Non-pigmented ciliary epithelial cell (primary cell): ENCODE measurements at regions not wholly inside any gene's neighbourhood (a gene's known extent, or its start where the extent isn't known, plus 50 kb on each side); places are given as distances from the start of the nearest gene placed in this dataset.
"Not testable (repeated sequence)": the region's sequence is repeated elsewhere in the genome, so short reads cannot be mapped to it uniquely, and the experiment has no call there.

ENCODE experiments used
- DNase-seq: peaks from one replicate; pipeline ENCODE4 v3.0.0-alpha.2; 2010; ENCODE audit warnings: low read depth

DNA sequence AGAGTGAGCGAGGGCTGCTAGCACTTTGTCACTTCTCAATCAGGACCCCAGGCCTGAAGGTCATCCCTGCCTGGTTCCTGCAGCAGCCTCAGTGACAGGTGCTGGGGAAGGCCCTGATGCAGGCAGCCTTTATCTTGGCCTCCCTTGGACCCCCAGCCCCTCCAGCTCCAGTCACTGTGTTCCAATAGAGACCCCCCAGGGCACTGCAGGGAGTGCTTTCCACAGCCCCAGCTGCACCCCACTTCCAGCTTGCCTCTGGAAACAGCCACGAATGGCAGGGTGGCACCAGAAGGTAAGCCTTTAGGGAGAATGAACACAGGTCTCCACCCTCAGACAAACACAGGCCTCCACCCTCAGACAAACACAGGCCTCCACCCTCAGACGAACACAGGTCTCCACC, 241.6 kb upstream of the SGCG start:
- no peak for DNase-seq

DNA sequence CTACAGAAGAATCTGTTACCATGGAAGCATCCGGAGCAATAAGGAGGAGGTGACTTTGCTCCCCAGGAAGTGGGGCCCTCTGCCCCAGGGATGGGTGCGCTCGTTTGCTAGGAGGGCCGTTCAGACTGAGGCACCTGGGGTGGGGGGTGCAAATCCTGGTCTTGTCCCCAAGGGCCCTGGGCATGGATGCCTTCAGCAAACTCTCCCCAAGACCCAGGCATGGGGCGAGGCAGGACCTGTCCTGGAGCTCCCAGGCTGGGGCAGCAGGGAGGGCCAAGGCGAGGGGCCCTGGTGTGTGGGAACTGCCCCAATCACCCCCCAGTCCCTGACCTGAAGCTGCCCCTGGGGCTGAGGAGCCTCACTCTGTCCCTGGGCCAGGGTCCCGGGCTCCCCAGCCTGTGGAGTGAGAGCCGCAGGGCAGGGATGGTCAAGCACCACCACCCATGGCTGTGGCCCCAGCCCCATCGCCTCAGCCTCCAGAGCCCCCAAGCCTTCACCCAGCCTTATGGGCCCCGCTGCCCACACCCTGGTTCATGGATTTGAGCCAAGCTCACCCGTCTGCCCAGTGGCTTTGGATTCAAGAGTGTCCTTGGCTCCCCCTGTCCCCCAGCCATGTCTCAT, 240.6 kb upstream of the SGCG start:
- no peak for DNase-seq

DNA sequence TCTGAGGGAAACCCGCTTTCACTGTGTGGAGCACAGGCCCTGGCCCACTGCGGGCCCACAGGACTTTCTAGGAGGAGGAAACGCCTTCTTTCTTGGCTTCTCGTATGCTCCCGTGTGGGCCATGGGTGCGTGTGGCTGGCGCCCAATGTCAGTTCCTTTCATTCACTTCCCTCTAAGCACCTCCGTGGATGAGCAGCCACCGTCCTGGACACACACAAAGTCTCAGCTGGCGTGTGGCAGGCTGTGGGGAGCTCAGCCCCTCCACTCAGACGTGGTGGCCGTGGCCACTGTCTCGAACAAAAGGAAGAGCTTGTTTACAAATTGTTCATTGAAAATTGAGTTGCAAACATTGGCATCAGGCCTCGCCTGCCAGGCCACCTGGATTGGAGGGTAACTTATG, 240.0 kb upstream of the SGCG start:
- no peak for DNase-seq

DNA sequence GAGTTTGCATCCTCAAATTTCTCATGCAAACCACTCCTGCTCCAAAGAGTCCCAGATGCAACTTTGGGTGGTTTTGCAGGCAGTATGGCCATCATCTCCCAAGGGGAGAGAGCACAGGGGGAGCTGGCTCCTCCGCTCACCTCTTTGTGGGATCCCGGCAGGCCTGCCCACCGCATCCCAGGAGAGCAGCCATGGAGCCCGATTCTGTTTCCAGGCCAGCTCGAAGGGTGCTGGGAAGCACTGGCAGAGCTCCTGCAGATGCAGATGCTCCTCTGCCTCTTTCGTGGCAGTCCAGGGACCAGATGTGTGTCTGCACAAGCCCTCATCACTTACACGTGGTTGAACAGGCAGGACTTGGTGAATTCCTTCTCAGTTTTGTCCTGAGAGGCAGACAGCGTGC, 239.3 kb upstream of the SGCG start:
- DNase-seq, result not testable (repeated sequence)

DNA sequence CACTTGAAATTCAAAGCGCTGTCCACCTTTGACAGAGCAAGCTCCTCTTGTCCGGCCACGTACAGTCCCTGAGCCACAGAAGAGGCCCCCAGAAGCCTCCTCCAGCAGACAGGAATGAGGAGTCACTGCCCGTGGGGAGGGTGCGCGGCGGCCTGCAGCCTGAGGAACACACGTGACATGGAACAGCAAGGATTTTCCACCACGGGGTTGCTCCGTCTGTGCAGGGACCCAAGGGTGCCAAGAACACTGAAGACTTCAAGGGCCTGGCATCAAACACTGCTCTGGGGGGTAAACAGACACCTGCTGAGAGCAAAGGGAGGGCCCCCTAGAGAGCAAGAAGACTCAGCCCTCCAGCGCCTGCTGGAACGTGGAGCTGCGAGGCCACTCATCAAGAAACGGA, 237.9 kb upstream of the SGCG start:
- not testable (repeated sequence) for DNase-seq

DNA sequence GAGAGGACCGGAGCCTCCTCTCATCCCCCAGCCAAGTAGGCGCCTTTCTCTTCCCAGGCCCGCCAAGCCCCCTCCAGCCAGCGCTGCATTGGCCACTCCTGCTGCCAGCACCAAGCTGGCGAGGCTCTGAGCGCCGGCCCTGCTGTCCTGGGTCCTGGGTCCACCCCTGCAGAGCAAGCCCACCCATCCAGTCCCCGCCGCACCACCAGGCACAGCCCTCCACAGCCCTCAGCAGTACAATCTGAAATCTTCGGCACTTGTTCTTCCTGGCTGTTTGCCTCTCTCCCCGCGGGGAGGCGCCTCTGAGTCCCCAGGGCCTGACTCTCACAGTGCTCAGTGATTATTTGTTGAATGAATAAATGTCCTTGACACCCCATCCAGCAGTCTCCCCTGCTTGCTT, 236.4 kb upstream of the SGCG start:
- DNase-seq, result no peak

DNA sequence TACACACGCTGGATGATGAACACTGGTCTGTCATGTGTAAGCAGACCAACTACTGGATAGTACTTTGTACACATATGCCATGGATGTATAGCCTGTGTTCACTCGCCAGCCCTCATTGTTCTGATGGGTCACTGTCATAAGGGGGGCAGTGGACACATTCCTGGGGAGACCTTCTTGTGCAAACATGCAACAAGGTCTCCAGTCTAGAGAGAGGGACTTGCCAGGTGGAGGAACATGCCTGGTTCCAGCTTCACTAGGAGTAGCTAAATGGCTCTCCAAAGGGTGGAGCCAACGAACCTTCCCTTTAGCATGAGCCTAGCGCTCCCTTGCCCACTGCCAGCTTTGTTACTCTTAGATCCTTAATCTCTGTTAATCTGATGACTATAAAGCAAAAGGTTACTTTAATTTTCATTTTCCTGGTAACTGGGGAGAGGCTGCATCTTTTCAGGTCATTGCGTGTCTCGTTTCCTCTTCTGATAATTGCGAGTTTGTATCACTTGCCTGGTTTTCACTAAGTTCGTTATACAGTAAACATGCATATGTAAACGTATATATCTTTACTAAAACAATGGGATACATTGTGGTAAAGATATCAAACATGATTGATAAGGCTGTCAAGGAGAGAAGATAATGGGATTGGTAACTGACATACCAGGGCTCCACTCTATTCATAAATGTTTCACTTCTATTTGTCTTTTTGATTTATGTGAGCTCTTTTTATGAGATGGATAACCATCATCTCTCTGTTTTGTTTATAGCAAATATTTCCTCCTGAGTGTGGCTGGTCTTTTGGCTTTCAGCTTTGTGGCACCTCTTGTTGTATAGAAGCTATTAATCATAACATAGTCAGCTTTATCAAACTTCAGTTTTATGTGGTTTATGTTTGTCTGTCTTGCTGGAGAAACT, 235.2 kb upstream of the SGCG start:
- no peak for DNase-seq

DNA sequence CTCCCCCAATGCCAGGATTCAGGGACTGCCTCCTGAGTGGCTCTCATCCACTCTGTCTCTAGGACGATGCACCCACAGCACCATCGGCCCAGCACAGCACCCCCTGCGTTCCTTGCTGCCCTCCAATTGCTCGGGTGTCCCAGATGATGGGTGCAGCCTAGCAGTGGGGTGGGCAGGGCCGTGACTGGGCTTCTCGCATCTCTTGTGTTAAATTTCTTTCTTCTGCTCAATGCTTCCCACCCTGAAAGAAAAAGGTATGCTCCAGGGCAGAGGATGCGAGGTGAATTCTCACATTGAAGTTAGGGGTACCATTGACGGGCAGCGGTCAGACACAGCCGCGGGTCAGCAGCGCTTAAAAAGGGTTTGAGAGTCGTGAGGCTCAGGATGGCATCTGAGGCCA, 232.4 kb upstream of the SGCG start:
- no peak for DNase-seq

DNA sequence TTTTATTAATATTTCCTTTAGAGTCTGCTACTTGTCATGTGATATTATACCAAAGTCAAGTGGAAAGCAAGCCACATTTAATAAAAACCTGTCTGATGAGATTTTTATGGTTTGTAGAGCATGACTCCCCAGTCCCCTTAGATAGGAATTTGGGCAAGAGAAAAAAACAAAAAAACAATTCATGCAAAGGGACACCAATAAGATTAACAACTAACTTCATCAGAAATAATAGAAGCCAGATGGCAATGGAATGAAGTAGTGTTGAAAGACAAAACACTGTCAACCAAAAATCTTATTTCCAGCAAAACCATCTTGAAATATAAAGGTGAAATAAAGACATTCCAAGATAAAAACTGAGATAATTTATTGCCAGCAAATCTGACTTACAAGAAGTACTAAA, 228.8 kb upstream of the SGCG start:
- not testable (repeated sequence) for DNase-seq

DNA sequence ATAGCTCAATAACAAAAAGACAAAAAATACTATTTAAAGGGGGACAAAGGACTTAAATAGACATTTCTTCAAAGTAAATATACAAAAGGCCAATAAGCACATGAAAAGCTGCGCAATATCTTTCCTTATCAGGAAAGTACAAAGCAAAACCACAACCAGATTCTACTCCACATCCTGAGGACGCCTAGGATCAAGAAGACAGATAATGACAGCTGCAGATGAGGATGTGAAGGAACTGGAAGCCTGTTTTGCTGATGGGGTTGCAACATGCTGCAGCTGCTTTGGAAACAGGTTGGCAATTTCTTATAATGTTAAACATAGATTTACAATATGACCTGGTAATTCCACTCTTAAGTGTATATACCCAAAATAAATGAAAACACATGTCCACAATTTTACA, 225.6 kb upstream of the SGCG start:
- not testable (repeated sequence) for DNase-seq

DNA sequence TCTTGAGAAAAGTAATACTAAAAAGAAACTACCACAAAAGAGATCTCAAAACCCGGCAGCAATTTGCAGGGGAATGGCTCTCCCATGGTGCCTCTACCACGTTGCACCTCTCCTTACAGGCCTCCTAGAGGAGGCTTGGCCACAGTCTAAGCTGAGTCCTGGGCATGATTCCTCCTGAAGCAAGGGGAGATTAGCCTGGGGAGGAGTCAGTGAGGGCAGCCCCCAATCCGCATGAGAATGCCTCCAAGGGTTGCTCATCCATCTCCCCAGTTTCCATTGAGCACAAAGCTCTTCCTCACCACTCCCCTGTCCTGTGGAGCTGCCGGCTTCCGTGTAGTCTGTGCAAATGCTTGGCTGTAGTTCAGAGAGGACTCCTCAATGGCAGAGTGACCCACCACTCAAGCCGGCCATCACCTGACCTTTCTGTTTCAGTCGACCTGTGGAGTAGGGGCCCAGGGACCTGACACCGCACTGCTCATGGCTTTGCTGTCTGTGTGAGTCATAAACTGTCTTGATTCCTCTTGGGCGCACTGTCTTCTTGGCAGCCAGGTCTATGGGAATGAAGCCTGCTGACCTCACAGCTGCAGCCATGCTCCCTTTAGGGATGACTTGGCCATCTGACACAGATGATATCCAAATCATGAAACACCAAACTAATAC, 224.2 kb upstream of the SGCG start:
- DNase-seq, result not testable (repeated sequence)

DNA sequence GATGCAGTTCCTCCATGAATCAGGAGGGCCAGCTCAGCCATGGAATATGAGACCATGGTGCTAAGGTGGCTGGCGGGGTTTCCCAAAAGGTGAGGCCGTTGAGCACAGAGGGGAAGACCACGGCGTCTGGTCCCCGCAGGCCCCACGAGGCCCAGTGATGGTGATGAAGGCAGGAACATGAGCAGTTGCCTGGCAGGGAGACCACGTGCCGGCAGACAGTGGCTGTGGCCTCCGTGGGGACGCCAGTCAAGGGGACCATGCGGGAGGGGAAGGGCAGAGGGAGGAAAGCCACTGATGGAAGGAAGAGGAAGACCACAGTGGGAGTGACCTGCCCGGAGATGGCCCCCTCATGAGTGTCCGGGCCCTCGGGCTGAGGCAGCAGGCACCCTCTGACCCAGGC, 220.9 kb upstream of the SGCG start:
- DNase-seq, result not testable (repeated sequence)

DNA sequence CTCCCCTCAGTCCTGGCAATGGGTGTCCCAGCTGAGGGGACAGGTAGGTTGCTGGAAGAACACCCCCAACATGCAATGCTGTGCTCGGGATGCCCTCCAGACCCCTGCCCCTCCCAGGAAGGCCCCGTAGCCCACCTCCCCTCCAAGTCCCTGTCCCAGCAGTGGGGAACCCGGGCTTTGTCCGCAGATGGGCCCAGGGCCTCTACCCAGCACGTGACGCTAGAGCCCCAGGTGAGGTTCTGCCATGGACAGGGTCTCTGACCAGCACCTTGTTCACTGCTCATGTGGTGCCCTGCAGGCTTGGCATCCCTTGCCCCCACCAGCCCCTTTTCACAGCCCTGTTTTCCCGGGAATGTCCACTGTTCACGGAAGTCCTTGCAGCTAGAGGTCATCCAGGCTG, 220.0 kb upstream of the SGCG start:
- DNase-seq, result no peak

DNA sequence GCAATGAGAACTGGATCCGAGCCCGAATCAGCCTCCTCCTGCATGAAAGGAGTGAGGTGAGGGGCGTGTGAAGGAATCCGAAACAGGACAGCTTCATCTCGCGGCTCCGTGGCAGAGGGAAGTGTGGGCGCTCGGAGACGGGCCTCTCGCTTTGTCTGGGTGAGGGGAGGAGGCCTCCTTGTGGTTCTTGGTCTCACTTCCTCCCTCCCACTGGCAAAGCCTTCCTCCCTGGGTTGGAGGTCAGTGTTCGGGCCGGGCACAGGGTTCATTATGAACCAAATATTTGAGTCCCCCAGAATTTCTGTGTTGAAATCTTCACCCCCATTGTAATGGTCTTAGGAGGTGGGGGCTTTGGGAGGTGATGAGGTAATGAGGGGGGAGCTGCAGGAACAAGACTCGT, 219.4 kb upstream of the SGCG start:
- DNase-seq, result not testable (repeated sequence)

DNA sequence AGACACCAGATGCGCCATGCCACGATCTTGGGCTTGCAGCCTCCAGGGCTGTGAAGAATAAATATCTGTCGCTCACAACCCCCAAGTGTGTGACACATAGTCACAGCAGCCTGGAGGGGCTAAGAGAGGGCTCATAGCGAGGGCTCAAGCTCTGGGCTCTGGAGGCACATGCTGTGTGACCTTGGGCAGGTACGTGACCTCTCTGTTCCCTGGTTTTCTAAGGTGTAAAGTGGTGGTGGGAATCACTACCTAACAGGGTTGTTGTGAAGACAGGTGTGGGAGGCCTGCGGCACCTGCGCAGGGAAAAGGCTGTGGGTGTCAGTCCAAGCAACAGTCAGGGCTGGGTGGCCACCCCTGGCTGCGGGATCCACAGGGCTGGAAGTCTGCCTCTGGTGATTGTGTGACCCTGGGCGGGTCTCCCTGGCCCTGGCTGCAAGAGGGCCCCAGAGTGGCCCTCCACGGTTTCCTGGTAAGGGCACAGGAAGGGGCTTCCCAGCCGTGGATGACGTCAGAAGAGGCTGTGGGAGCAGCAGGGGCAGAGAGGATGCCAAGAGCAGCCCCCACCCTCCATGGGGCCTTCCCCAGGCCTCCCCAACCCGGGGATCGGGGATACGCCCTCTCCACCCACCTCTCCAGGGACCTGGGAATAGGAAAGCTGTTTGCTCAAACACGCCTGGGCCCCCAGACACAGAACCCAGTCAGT, 218.8 kb upstream of the SGCG start:
- DNase-seq, result no peak

DNA sequence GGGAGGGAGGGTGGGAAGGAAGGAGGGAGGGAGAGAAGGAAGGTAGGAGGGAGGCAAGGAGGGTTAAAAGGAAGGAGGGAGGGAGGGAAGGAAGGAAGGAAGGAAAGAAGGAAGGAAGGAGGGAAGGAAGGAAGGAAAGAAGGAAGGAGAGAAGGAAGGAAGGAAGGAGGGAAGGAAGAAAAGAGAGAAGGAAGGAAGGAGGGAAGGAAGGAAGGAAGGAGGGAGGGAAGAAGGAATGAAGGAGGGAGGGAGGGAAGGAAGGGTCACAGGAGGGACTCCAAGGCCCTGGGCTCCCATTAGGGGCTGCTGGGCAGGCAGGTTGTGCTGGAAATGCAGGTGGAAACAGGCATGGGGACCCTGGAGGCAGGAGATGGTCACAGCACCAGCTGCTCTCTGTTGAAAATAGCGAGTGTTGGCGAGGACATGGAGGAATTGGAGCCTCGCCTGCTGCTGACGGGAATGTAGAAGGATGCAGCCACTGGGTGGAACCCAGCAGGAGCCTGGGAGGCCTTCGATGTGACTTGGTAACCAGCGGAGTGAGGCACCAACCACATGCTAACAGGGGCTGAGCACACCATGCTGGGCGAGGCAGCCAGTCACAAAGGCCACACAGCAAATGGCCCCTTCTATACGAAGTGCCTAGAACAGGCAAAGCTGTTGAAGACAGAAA, 217.3 kb upstream of the SGCG start:
- DNase-seq, result not testable (repeated sequence)

DNA sequence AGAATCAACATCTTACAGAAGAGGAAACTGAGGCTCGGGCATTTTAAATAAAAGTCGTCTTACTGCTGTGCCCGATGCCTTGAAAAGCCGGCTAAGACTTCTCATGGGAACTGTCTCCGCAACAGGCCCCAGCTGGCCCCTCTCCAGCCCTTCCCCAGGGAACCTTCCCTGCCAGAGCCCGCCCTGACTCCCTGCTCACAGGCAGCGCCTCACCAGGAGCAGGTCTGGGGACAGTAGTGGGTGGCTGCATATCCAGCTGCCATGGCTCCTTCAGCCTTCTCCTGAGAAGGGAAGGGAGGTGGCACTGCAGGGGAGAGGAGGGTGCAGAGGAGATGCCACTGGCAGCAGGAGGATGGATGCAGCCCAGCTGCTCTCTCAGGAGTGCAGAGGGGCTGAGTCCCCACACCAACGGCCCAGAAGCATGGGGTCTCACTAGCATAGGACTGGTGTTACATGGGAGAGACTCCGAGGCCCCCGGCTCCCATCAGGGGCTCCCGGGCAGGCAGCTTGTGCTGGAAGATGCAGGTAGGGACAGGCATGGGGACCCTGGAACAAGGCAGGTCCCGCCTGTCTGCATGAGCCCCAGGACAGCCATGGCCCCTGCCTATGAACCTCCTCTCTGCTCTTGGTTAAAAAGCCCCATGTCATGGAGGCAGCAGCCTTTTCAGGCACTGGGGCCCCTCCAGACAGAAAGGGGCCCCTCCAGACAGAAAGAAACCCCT, 216.4 kb upstream of the SGCG start:
- DNase-seq, result no peak

DNA sequence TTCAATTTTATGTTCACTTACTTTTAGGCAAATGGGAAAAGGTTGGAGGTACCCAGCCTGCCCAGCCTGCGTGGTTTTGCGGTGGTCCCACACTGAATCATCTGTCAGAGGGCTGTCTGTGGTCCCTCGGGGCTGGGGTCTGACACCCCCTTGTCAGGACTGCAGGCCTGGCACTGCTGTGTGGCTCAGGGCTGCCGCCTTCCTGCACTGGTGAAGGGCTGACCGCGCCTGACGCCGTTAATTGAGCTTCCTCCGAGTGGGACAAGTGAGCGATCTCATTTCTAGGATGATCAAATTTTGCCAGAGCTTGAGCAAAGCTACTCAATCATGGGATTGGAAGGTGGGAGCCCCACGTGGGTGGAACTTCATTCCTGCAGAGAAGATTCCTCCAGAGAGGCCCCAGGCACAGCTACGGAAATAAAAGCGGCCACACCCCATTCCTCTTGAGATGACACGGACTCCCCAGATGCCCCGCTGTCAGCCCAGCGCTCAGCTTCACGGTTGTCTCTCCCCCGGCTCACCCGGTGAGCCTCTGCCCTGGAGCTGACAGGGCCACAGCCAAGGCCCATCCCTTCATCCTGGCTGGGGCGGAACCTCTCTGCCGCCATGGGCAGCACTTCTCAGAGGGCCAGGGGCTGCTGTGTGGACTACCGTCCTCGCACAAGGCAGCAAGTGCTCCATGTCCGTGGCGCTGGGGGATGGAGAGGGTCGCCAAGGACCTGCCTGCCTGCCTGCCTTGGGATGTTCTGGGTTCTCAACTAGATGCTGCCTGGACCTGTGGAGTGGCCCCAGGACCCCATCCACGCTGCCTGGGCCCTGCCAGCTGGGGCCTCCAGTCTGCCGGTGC, 215.5 kb upstream of the SGCG start:
- DNase-seq, result not testable (repeated sequence)

DNA sequence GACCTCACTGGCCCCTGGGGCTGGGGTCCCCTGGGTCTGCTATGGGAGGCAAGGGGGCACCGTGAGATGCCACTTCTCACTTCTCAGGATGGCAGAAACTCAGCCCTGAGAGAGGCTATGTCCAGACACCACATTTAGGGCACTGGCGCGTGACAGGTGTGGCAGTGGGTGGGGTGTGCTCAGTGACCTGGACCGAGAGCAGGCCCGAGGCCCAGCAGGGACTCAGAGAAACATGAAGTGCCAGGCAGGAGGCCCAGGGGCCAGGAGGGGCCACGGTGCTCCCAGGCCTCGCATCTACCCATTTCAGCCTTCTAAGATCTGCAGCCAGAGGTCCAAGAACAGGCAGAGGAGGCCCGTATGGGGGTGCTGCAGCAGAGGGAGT, 214.9 kb upstream of the SGCG start:
- DNase-seq, result not testable (repeated sequence)

DNA sequence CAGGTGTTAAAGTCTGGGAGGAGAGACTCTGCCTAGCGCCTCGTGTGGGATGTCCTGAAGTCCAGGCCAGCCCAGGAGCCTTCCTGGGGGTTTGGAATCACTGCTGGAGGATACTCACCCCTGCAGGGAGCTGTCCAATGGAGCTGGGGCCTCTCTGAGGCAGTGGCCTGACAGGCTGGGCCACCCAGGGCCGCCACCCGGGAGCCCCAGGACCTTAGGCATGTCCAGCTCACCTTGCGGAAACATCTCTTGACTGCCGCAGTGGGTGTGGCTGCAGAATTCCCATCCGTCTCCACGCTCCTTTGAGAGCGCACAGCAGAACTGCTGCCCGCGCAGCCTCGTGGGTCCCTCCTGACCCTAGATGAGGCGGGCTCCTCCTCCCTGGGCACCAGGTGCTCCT, 214.0 kb upstream of the SGCG start:
- DNase-seq, result not testable (repeated sequence)
